GM19455 (cell line): ENCODE measurements at regions not wholly inside any gene's neighbourhood (a gene's known extent, or its start where the extent isn't known, plus 50 kb on each side); places are given as distances from the start of the nearest gene placed in this dataset.

Experiments
- ATAC-seq: cut with Tn5 transposase; IDR thresholded peaks from one replicate; pipeline ENCODE4 v1.9.1; 2021; ENCODE audit not compliant: unreplicated experiment

- no peak for ATAC-seq
Observed at GRCh38 chr1:82923931-82924330, 1075.0 kb downstream of the TTLL7 start.

- ATAC-seq, result no peak
Observed at GRCh38 chr1:82921759-82922158, 1077.2 kb downstream of the TTLL7 start.

- ATAC-seq, result no peak
Observed at GRCh38 chr1:82920418-82921248, 1078.3 kb downstream of the TTLL7 start.

- no peak for ATAC-seq
Observed at GRCh38 chr1:82919837-82920236, 1079.1 kb downstream of the TTLL7 start.

- ATAC-seq, result no peak
Observed at GRCh38 chr1:82907313-82907712, 1091.6 kb downstream of the TTLL7 start.

- ATAC-seq, result no peak
Observed at GRCh38 chr1:82903626-82904025, 1095.3 kb downstream of the TTLL7 start.

- no peak for ATAC-seq
Observed at GRCh38 chr1:82901561-82901960, 1097.4 kb downstream of the TTLL7 start.

- no peak for ATAC-seq
Observed at GRCh38 chr1:82901118-82901517, 1097.8 kb downstream of the TTLL7 start.

GRCh38 chr1:82899017-82899416 lies 1098.3 kb downstream of the ADGRL2 start:
- ATAC-seq, result no peak

- ATAC-seq, result no peak
Observed at GRCh38 chr1:82897549-82897948, 1096.8 kb downstream of the ADGRL2 start.

GRCh38 chr1:82896036-82896435 lies 1095.3 kb downstream of the ADGRL2 start:
- ATAC-seq, result no peak

- ATAC-seq, result no peak
Observed at GRCh38 chr1:82894635-82895034, 1093.9 kb downstream of the ADGRL2 start.

- ATAC-seq, result no peak
Observed at GRCh38 chr1:82893712-82894470, 1093.2 kb downstream of the ADGRL2 start.

- ATAC-seq, result no peak
Observed at GRCh38 chr1:82880506-82880905, 1079.8 kb downstream of the ADGRL2 start.

GRCh38 chr1:82879701-82880305 lies 1079.1 kb downstream of the ADGRL2 start:
- no peak for ATAC-seq

GRCh38 chr1:82875170-82875569 lies 1074.4 kb downstream of the ADGRL2 start:
- no peak for ATAC-seq

- no peak for ATAC-seq
Observed at GRCh38 chr1:82874041-82874440, 1073.3 kb downstream of the ADGRL2 start.

- ATAC-seq, result no peak
Observed at GRCh38 chr1:82870332-82870731, 1069.6 kb downstream of the ADGRL2 start.

GRCh38 chr1:82867781-82868180 lies 1067.0 kb downstream of the ADGRL2 start:
- ATAC-seq, result no peak

- no peak for ATAC-seq
Observed at GRCh38 chr1:82861749-82862148, 1061.0 kb downstream of the ADGRL2 start.

GRCh38 chr1:82858031-82858430 lies 1057.3 kb downstream of the ADGRL2 start:
- ATAC-seq, result no peak

- no peak for ATAC-seq
Observed at GRCh38 chr1:82849460-82849859, 1048.7 kb downstream of the ADGRL2 start.
